HepG2 (cell line): ENCODE measurements at regions not wholly inside any gene's neighbourhood (a gene's known extent, or its start where the extent isn't known, plus 50 kb on each side); places are given as distances from the start of the nearest gene placed in this dataset.

Source experiments
- ETV5 ChIP-seq: IDR thresholded peaks from 2 replicates; pipeline ENCODE4 v1.6.1; 2018; ENCODE audit warnings: missing biosample characterization, missing genetic modification reagents, inconsistent platforms, borderline replicate concordance
- FOXK1 ChIP-seq: sonication (generic); formaldehyde crosslinking; IDR thresholded peaks from 2 replicates; pipeline ENCODE4 v1.4.0; 2020; ENCODE audit warnings: low read depth, missing genetic modification reagents, borderline replicate concordance
- FOXP4 ChIP-seq: sonication (generic); formaldehyde crosslinking; IDR thresholded peaks from 2 replicates; pipeline ENCODE4 v1.4.0; 2020; ENCODE audit warnings: missing genetic modification reagents
- HNF4A ChIP-seq: sonication (generic); formaldehyde crosslinking; IDR thresholded peaks from 2 replicates; pipeline ENCODE4 v1.4.0; 2020; ENCODE audit warnings: missing genetic modification reagents
- IRF2 ChIP-seq: IDR thresholded peaks from 2 replicates; pipeline ENCODE4 v1.6.1; 2018; ENCODE audit warnings: missing genetic modification reagents, missing compliant biosample characterization
- KAT8 ChIP-seq: IDR thresholded peaks from 2 replicates; pipeline ENCODE4 v1.6.1; 2016; ENCODE audit warnings: missing genetic modification reagents, missing compliant biosample characterization
- REPIN1 ChIP-seq: sonication (generic); formaldehyde crosslinking; IDR thresholded peaks from 2 replicates; pipeline ENCODE4 v1.8.0; 2022; ENCODE audit warnings: missing genetic modification reagents, low read depth, mild to moderate bottlenecking, borderline replicate concordance
- TEAD3 ChIP-seq: optimal IDR thresholded peaks from 2 replicates; pipeline ENCODE3; 2016; ENCODE audit warnings: borderline replicate concordance
- ZEB1 ChIP-seq: IDR thresholded peaks from 2 replicates; pipeline ENCODE4 v1.6.1; 2012; ENCODE audit warnings: mild to moderate bottlenecking, low read depth, inconsistent platforms; ENCODE audit not compliant: insufficient replicate concordance
- ZNF549 ChIP-seq: sonication (generic); formaldehyde crosslinking; IDR thresholded peaks from 2 replicates; pipeline ENCODE4 v1.5.0; 2020; ENCODE audit warnings: missing genetic modification reagents

DNA sequence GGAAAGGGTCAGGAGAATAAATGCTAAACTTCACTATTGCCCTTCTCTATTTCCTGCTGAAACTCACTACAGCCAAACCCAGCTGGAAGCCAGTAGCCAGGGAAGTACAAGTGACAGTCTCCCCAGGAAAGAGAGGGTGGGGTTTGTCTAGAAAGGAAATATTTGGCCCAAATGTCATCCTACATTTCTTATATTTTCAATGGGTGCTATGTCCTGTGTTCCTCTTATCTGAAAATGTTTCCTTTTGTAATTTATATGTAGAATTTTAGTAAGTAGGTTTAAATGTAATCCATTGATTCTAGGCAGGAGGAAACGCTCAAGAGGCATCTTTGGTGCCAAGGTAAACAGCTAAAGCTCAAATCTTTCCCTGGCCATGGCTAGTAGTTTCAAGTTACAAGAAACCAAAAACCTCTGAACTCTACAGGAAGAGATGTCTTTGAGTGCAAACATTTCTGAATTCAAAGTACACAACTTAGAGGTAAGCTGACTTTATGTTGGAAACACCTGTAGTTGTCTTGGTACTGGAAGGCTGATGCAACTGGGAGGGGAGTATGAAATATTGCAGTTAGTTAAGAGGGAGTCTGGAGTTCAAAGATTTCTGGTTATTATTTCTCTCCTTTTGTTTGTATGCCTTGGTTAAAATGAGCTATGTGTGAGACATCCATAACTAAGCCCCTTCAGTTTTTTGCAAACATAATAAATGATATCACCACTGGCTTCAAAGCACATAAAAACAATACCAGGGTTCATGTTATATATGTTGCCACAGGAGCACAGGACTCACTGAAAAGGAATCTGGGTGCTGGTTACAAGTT is 356.1 kb upstream of the ZC3H15 start (continued):
- TF ChIP-seq FOXP4 (CRISPR knock-in tag) (peak; percentile 76), ZEB1 (peak; percentile 72), FOXK1 (CRISPR knock-in tag) (peak; percentile 27; the same call in 1 of the 2 replicates), KAT8 (0 out of 2 replicates have a peak, but pooled peaks have one; percentile 38), ETV5 (peak; percentile 79; the same call in 1 of the 2 replicates), ZNF549 (CRISPR knock-in tag) (0 out of 2 replicates have a peak, but pooled peaks have one; percentile 33), HNF4A (CRISPR knock-in tag) (peak; percentile 88), TEAD3 (CRISPR knock-in tag) (no peak), IRF2 (CRISPR knock-in tag) (0 out of 2 replicates have a peak, but pooled peaks have one; percentile 17), REPIN1 (CRISPR knock-in tag) (peak; percentile 53; the same call in 1 of the 2 replicates)
- TF ChIP-seq, all 625 proteins: peak for 91
